GM19324 (cell line): ENCODE measurements at regions not wholly inside any gene's neighbourhood (a gene's known extent, or its start where the extent isn't known, plus 50 kb on each side); places are given as distances from the start of the nearest gene placed in this dataset.
"Not testable (repeated sequence)": the region's sequence is repeated elsewhere in the genome, so short reads cannot be mapped to it uniquely, and the experiment has no call there.

Experiments used
- ATAC-seq: cut with Tn5 transposase; IDR thresholded peaks from one replicate; pipeline ENCODE4 v1.9.1; 2021; ENCODE audit warnings: mild to moderate bottlenecking, moderate library complexity; ENCODE audit not compliant: unreplicated experiment, low FRiP score

DNA sequence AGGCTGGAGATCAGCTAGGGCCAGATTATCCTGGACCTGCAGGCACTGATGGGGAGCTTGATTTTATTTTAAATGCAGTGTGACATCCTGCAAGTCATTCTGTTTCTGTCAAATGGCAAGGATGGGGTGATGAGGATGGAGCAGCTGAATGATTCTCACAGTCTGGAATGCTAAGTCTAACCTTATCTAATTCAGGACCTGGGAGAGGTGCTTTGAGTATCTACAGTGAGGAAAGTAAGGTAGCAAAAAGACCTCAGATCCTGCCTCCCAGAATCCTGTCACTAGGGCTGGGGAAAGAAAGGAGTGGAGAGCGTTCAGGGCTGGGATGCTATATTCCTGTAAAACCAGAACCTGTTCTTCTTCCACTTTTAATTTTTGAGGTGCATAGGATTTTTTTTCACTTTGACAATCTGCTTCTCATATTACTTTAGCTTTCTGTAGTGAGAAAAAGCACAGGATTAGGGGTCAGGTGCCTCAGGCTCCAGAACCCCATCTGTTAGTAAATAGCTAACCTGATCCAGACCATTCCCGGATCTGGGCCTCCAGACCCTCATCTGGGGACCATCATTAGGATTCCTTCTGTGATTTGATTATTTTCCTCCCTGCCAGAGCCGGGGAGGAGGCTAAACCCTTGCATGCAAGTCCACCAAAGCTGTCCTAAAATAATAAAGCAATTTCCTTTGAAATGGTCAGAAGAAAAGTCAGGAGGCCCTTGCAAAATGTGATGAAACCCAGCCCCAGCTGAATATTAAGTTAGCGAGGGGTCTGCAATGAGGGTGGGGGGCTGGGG, 54.7 kb downstream of the ASCL1 start:
- no peak for ATAC-seq

DNA sequence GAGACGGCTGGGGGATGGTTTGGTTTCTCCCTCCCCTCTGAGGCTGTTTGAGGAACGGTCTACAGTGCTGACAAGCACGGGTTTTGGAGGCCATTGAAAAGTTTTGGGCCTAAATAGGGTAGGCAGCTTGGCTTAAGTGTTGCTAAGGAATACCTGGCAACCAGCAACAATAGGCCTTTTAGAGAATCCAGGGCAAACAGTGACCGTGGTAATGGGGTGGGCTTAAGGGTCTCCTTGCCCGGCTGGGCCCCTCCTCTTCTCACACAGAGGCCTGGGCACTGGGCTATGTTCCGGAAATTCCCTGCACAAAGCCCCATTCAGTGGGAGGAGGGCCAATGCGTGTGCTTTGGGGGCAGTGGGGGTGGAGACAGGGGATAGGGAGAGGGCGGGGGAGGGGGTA, 55.4 kb downstream of the ASCL1 start:
- ATAC-seq = no peak

DNA sequence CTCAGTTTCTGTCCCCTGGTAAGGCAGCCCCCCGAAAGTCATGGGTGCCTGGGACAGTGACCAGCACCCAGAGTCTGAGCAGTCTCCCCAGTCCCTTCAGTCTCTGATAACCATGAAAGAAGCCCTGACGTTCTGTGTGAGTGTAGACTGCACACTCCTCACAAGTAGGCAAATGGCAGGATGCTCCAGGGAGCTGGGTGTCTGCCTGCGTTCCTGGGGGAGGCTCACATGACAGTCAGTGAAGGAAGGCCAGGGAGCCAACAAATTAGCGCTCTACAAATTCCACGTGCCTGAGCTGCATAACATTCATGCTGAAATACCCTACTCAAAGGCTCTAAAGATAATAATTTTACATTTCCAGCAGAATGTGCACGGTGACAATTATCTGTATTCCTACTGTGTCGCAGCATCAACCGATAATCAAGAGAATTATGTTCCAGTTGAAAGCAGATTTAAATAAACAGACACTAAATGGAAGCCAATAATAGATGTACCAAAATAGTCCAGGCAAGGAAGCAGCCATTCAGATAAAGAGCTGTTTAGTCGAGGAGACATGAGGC, 56.3 kb downstream of the ASCL1 start:
- ATAC-seq = no peak

- no peak for ATAC-seq
These were observed 58.9 kb downstream of the ASCL1 start for GRCh38 chr12:103016381-103016780.

- ATAC-seq = peak; percentile 71
These were observed 63.4 kb downstream of the ASCL1 start for GRCh38 chr12:103020839-103021238.

DNA sequence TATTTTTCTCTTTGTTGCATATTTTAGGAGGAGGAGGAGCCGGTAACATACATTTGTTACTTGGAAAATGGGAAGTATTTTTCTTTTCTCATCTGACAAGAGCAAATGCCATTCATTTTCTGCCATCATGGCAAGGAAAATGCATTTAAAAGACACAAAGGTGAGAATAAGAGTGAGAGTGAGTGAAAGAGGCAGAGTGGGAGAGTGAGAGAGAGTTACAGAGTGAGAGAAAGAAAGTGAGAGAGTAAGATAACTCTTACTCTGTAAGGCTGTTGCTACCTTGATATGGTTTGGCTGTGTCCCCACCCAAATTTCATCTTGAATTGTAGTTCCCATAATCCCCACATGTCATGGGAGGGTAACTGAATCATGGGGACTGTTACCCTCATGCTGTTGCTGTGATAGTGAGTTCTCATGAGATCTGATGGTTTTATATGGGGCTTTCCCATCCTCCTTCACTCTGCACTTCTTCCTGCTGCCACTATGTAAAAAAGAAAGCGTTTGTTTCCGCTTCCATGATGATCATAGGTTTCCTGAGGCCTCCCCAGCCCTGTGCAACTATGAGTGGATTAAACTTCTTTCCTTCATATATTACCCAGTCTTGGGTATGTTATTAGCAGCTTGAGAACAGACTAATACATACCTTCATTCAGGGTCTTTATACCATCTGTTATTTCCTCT, 64.2 kb downstream of the ASCL1 start:
- ATAC-seq = no peak

DNA sequence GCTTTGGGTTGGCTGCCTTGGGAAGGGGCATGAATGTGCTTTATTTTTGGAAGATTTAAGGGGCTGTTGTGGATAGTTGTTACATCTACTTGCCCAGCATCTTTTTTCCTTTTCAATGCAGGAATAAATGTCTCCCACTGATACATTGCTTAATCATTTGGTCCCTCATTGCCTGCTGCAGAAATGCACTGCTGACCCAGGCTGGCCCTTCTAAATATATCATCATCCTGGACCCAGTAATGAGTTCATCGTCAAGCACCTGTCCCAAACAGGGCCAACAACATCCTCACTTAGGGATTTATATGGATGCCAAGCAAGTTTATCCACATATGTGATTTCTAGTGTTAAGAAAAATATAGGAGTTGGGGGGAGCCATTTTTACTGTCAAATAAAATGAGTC, 67.2 kb downstream of the ASCL1 start:
- no peak for ATAC-seq

GRCh38 chr12:103026643-103027042, 69.2 kb downstream of the ASCL1 start:
- ATAC-seq = not testable (repeated sequence)

- no peak for ATAC-seq
These were observed 71.6 kb downstream of the ASCL1 start for GRCh38 chr12:103028881-103029639.

- no peak for ATAC-seq
These were observed 79.2 kb downstream of the ASCL1 start for GRCh38 chr12:103036581-103037214.

DNA sequence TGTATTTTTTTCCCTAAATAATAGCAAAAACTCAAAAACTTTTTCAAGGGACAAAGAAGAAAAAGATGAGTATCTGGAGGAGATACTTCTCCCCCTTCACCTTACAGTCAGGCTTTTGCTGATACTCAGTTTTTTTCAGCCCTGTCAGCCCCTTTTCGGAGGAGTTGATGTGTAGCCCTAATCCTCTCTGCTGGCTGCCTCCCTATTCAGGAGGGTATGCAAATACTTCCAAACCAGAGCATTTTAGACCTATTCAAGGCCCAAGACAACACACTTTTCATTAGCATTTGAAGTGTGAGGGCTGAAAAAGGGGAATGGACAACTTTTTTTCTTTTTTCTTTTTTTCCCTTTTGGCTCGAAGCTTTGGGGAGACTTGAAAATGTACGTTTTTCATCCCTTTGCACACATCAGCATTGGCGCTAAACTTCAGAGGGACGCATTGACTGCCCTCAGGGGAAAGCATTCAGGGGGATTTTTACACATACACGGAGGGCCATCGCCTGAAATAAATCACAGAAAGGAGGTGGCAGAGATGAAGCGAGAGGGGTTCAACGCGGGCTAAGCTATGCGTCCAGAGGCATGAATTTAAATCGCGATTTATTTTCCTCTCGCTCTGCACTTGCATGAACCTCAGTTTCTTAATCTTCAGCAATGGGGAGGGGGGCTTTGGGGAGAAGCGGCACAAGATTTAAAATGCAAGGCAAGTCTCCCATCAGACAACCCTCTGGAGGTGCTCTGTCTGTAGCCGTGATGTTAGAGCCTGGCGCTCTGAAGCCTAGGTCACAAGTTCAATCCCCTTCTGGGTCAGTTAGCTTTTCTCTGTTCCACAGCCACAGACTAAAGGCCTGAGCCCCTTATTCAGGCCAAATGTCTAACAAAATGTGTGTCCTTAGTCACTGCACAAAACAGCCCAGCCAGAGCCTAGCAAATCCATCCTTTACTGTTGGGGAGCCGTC, 86.3 kb downstream of the ASCL1 start:
- no peak for ATAC-seq

- ATAC-seq = no peak
These were observed 88.7 kb downstream of the ASCL1 start for GRCh38 chr12:103046154-103046553.

DNA sequence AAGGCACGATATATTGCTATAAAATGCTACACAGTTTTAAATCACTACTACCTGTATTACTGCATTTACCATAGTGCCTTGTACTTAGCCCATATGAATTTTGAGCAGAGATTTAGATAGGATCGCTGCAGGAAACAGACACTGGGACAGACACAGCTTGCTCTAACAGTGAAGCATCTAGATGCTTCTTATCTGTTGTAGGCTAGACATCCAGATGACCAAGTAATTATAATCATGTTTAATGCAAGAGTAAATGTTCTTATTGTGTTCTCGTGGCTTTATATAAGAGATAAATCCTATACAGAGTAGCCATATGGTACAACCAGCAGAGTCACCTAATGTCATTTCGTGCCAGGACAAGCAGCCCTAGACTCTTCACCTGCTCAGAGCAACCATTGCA, 92.8 kb downstream of the ASCL1 start:
- ATAC-seq = no peak

- no peak for ATAC-seq
These were observed 95.6 kb downstream of the ASCL1 start for GRCh38 chr12:103053089-103053488.

DNA sequence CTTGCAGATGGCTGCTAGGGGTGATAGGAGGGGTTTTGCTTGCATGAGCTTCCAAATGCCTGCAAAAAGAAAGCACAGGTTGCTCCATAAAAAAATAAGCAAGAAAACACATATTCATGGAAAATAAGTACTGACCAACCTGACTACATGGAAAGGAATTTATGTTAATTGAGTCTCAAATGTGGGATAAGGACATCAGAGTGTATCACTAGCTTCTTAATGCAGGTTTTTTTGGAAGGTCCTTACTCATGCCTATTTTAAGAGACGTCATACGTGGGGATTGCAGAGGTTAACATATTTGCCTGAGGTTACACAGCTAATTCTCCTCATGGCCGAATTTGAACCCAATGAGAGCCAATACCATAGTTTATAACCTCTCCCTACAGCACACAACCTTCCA, 116.2 kb downstream of the ASCL1 start:
- ATAC-seq = no peak

DNA sequence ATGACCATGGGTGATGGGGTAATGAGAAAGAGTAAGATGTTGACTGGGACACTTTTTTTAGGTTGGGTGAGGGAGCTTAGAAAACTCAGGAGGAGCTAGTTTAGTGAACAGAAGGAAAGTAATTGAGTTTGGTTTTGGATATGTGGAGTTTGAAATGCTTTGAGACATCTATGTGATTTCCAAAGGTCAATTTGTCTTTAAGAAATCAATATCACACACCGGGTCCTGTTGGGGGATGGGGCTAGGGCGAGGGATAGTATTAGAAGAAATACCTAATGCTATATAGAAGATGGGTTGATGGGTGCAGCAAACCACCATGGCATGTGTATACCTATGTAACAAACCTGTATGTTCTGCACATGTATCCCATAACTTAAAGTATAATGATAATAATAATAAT, 118.4 kb downstream of the ASCL1 start:
- ATAC-seq = no peak

- no peak for ATAC-seq
These were observed 119.8 kb downstream of the ASCL1 start for GRCh38 chr12:103077108-103077773.

GRCh38 chr12:103085541-103085940, 128.1 kb downstream of the ASCL1 start:
- ATAC-seq = peak; percentile 72

DNA sequence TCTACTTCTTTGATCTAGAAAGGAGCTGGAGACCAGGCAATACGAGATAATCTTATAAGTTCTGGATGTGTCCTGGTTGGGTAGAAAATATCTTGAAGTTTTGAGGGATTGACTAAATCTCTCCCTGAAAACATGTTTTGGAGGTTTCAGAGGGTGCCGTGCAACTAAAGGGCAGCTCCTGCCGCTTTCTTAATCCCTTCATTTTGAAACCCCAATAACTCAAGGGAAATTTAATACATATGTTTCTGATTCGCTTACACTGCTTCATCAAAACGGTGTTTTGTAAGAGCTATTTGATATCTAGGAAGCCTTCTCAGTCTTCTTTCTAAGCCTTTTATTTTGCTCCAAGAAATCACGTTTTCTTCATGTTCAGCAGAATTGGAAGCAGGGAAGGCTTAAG, 129.0 kb downstream of the ASCL1 start:
- ATAC-seq = no peak
